ENCODE measurements at regions not wholly inside any gene's neighbourhood (a gene's known extent, or its start where the extent isn't known, plus 50 kb on each side); places are given as distances from the start of the nearest gene placed in this dataset.

GRCh38 chr22:20654343-20655208 lies 119.3 kb upstream of the SERPIND1 start:
- DNase-seq (ENCODE audit: low read depth), result no peak

GRCh38 chr22:20655623-20656022 lies 118.3 kb upstream of the SERPIND1 start:
- DNase-seq (ENCODE audit: low read depth), result no peak

- no peak for DNase-seq (ENCODE audit: low read depth)
Observed at GRCh38 chr22:20656516-20656901, 117.4 kb upstream of the SERPIND1 start.

- DNase-seq (ENCODE audit: low read depth), result no peak
Observed at GRCh38 chr22:20656902-20657836, 116.7 kb upstream of the SERPIND1 start.

All from myocyte (in vitro differentiated cells).